ENCODE measurements at regions not wholly inside any gene's neighbourhood (a gene's known extent, or its start where the extent isn't known, plus 50 kb on each side); places are given as distances from the start of the nearest gene placed in this dataset.

DNA sequence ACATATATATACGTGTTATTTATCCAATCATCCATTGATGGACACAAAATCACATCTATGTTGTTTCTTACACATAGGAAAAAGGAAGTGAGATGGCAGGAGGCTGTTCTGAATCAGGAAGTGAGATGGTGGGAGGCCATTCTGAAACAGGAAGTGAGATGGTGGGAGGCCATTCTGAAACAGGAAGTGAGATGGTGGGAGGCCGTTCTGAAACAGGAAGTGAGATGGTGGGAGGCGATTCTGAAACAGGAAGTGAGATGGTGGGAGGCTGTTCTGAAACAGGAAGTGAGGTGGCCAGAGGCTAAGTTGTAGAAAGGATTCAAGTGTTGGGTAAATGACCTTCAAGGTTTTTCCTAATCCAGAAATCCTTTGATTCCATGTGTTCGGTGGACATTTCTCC lies 921.5 kb downstream of the TYW1 start:
- TF ChIP-seq, protein P1, sequence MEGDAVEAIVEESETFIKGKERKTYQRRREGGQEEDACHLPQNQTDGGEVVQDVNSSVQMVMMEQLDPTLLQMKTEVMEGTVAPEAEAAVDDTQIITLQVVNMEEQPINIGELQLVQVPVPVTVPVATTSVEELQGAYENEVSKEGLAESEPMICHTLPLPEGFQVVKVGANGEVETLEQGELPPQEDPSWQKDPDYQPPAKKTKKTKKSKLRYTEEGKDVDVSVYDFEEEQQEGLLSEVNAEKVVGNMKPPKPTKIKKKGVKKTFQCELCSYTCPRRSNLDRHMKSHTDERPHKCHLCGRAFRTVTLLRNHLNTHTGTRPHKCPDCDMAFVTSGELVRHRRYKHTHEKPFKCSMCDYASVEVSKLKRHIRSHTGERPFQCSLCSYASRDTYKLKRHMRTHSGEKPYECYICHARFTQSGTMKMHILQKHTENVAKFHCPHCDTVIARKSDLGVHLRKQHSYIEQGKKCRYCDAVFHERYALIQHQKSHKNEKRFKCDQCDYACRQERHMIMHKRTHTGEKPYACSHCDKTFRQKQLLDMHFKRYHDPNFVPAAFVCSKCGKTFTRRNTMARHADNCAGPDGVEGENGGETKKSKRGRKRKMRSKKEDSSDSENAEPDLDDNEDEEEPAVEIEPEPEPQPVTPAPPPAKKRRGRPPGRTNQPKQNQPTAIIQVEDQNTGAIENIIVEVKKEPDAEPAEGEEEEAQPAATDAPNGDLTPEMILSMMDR (conservative IDR thresholded peaks at IDR 0.05 in 1 of 2, IDR thresholded peaks at IDR 0.05 in 1 of 2; ENCODE audit: low read depth in 1 of 2, low read length in 2 of 2), result no peak
- TF ChIP-seq EZH2 (IDR thresholded peaks at IDR 0.05; ENCODE audit: low read length, missing control alignments), result no peak

All from fibroblast of lung (primary cell).